IPS-18a (cell line): ENCODE measurements at regions not wholly inside any gene's neighbourhood (a gene's known extent, or its start where the extent isn't known, plus 50 kb on each side); places are given as distances from the start of the nearest gene placed in this dataset.

Source experiments
- H3K27ac ChIP-seq: one replicate; pipeline ENCODE4 v1.5.1; 2013; ENCODE audit warnings: low read length
- H3K27me3 ChIP-seq: one replicate; pipeline ENCODE4 v1.6.1; 2013; ENCODE audit warnings: mild to moderate bottlenecking, low read length; ENCODE audit not compliant: control insufficient read depth, insufficient read depth
- H3K36me3 ChIP-seq: one replicate; pipeline ENCODE4 v1.6.1; 2013; ENCODE audit warnings: low read depth, low read length; ENCODE audit not compliant: control insufficient read depth
- H3K4me1 ChIP-seq: one replicate; pipeline ENCODE4 v1.6.1; 2013; ENCODE audit warnings: low read depth, low read length; ENCODE audit not compliant: control insufficient read depth
- H3K4me3 ChIP-seq: one replicate; pipeline ENCODE4 v1.5.1; 2013; ENCODE audit warnings: low read length
- H3K9ac ChIP-seq: one replicate; pipeline ENCODE4 v1.6.1; 2013; ENCODE audit warnings: mild to moderate bottlenecking, low read length, moderate library complexity
- H3K9me3 ChIP-seq: one replicate; pipeline ENCODE4 v1.6.1; 2013; ENCODE audit warnings: low read depth, low read length; ENCODE audit not compliant: control insufficient read depth

- Histone ChIP-seq H3K4me1 (no peaks in the 10 kb centered on the region), H3K9ac (no peak overlapping the region), H3K27me3 (no peaks in the 10 kb centered on the region), H3K27ac (no peak overlapping the region), H3K4me3 (no peak overlapping the region), H3K9me3 (no peaks in the 10 kb centered on the region), H3K36me3 (no peaks in the 10 kb centered on the region)
Observed at GRCh38 chr13:60959427-60959826, 456.2 kb downstream of the PCDH20 start.

GRCh38 chr13:60957816-60958215 is 457.8 kb downstream of the PCDH20 start:
- H3K27ac ChIP-seq, result no peak overlapping the region
- H3K36me3 ChIP-seq, result no peaks in the 10 kb centered on the region
- H3K4me3 ChIP-seq, result no peak overlapping the region
- H3K4me1 ChIP-seq, result no peaks in the 10 kb centered on the region
- no peak overlapping the region for H3K9ac ChIP-seq
- H3K9me3 ChIP-seq, result no peaks in the 10 kb centered on the region
- H3K27me3 ChIP-seq, result no peaks in the 10 kb centered on the region

DNA sequence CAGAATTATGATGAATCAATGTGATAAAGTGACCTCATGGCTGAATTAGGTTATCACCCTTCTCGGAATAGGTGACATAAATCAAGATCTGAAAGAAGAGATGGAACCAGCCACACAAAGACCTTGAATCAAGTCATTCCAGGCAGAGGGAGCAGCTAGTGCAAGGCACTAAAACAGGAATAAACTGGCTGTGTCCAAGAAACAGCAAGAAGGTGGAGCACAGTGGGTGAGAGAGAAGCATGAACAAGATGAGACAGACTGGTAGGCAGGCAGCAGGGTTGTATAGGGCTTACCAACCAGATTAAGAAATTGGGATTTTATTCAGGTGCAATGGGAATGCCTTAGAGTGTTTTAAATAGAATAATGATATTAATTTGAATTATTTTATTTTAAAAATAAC is 470.3 kb downstream of the PCDH20 start:
- Histone ChIP-seq H3K27ac (no peak overlapping the region), H3K4me1 (no peaks in the 10 kb centered on the region), H3K9ac (no peak overlapping the region), H3K9me3 (no peaks in the 10 kb centered on the region), H3K4me3 (no peak overlapping the region), H3K36me3 (no peaks in the 10 kb centered on the region), H3K27me3 (no peaks in the 10 kb centered on the region)

DNA sequence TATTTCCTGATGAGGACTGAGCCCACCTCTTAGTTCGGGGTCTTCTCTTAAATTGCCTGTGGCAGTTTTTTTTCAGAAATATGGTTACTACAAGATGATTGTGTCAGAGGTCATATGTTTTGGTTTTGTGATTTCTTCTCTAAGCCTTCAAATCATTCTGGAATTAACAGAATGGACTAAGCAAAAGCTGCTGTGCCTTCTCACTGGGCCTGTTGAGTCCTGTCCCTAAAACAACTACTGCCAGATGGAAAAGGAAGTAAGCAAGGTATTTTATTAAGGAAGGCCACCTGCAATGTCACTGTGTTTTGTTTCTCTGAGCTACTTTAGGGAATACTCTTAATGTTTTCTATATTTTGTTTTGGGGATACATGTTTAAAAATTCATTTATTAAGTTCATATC is 470.8 kb downstream of the PCDH20 start:
- H3K36me3 ChIP-seq, result no peaks in the 10 kb centered on the region
- H3K4me1 ChIP-seq, result no peaks in the 10 kb centered on the region
- H3K27me3 ChIP-seq, result no peaks in the 10 kb centered on the region
- H3K27ac ChIP-seq, result no peak overlapping the region
- no peak overlapping the region for H3K4me3 ChIP-seq
- no peaks in the 10 kb centered on the region for H3K9me3 ChIP-seq
- H3K9ac ChIP-seq, result no peak overlapping the region

DNA sequence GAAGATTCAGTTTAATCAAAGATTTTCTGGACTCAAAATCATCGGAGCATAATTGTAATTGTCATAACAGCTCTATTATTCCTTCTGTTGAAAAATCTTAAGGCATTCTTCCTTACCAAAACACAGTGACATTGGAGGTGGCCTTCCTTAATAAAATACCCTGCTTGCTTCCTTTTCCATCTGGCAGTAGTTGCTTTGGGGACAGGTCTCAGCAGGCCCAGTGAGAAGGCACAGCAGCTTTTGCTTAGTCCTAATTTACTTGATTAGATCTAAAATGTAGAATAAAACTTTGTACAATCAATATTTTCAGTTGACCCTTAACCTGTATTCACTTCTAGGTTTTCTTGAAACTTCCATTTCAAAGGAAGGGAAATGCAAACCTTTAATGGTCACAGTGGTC is 471.6 kb downstream of the PCDH20 start:
- Histone ChIP-seq H3K4me3 (no peak overlapping the region), H3K27ac (no peak overlapping the region), H3K4me1 (no peaks in the 10 kb centered on the region), H3K9ac (no peak overlapping the region), H3K36me3 (no peaks in the 10 kb centered on the region), H3K9me3 (no peaks in the 10 kb centered on the region), H3K27me3 (no peaks in the 10 kb centered on the region)

- no peaks in the 10 kb centered on the region for H3K36me3 ChIP-seq
- H3K9me3 ChIP-seq, result no peaks in the 10 kb centered on the region
- H3K27ac ChIP-seq, result no peak overlapping the region
- H3K4me1 ChIP-seq, result no peaks in the 10 kb centered on the region
- no peak overlapping the region for H3K9ac ChIP-seq
- H3K27me3 ChIP-seq, result no peaks in the 10 kb centered on the region
- H3K4me3 ChIP-seq, result no peak overlapping the region
Observed at GRCh38 chr13:60936281-60936680, 479.4 kb downstream of the PCDH20 start.

DNA sequence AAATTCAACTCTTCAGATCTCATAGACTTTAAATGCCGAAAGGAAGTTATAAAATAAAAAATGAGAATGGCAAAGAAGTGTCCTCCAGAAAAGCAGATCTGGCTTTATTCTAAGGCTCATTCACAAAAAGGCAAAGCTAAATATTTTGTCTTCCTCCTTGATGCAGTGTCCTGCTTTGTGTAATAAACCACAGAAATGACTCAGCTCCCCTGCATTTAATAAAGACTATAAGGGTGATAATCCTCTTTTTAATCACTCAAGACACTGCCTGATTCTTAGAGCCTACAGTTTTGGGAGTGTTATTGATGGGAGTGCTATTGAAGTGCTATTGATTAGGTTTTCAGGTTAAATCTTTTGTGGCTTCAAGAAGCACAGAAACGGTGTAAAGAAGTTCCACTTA is 482.0 kb downstream of the PCDH20 start:
- no peaks in the 10 kb centered on the region for H3K36me3 ChIP-seq
- H3K4me1 ChIP-seq, result no peaks in the 10 kb centered on the region
- no peak overlapping the region for H3K27ac ChIP-seq
- no peaks in the 10 kb centered on the region for H3K9me3 ChIP-seq
- no peak overlapping the region for H3K9ac ChIP-seq
- H3K27me3 ChIP-seq, result no peaks in the 10 kb centered on the region
- no peak overlapping the region for H3K4me3 ChIP-seq

- H3K9ac ChIP-seq, result no peak overlapping the region
- H3K27ac ChIP-seq, result no peak overlapping the region
Observed at GRCh38 chr13:60931858-60932546, 483.6 kb downstream of the PCDH20 start.

GRCh38 chr13:60925686-60926085 is 490.0 kb downstream of the PCDH20 start:
- no peaks in the 10 kb centered on the region for H3K4me1 ChIP-seq

More at GRCh38 chr13:60931858-60932546, 483.6 kb downstream of the PCDH20 start:
- H3K27me3 ChIP-seq, result no peaks in the 10 kb centered on the region
- no peaks in the 10 kb centered on the region for H3K9me3 ChIP-seq
- no peak overlapping the region for H3K4me3 ChIP-seq
- no peaks in the 10 kb centered on the region for H3K4me1 ChIP-seq
- H3K36me3 ChIP-seq, result no peaks in the 10 kb centered on the region

GRCh38 chr13:60924856-60925255 is 490.8 kb downstream of the PCDH20 start:
- no peak overlapping the region for H3K27ac ChIP-seq
- H3K9me3 ChIP-seq, result no peaks in the 10 kb centered on the region
- H3K27me3 ChIP-seq, result no peaks in the 10 kb centered on the region
- H3K4me3 ChIP-seq, result no peak overlapping the region
- no peaks in the 10 kb centered on the region for H3K36me3 ChIP-seq
- H3K9ac ChIP-seq, result no peak overlapping the region
- H3K4me1 ChIP-seq, result no peaks in the 10 kb centered on the region

More at GRCh38 chr13:60925686-60926085, 490.0 kb downstream of the PCDH20 start:
- Histone ChIP-seq H3K9me3 (no peaks in the 10 kb centered on the region), H3K9ac (no peak overlapping the region), H3K27me3 (no peaks in the 10 kb centered on the region), H3K4me3 (no peak overlapping the region), H3K27ac (no peak overlapping the region), H3K36me3 (no peaks in the 10 kb centered on the region)

DNA sequence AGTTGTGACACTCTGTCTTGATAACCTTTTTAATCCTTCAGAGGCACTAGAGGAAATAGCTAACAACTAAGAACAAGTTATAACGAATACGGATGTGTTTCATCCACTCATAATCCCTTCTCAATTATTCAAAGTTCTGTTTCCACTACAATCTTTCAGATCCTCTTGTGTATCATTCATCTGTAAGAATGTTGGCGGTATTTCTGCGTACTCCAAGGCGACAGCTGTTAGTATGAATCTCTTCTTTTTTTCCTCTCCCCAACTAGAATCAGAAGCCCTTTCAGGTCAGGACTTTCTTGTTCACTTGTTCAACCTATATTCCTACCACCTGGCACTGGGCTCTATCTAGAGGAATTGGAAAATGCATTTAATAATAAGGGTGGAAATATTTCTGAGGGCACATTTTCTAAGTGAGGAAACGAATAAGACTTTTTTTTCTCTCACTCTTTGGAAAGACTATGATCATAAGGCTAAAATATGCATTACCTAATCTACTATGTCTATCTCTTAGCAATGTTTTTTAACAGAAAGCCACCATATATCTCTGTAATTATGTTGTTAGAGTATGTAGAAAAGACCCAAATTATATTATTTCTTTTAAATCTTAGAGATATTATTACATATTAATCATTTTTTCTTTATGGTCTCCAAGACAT is 492.9 kb downstream of the PCDH20 start:
- no peaks in the 10 kb centered on the region for H3K9me3 ChIP-seq
- H3K4me1 ChIP-seq, result no peaks in the 10 kb centered on the region
- no peak overlapping the region for H3K27ac ChIP-seq
- H3K9ac ChIP-seq, result no peak overlapping the region
- H3K27me3 ChIP-seq, result no peaks in the 10 kb centered on the region
- H3K36me3 ChIP-seq, result no peaks in the 10 kb centered on the region
- H3K4me3 ChIP-seq, result no peak overlapping the region

DNA sequence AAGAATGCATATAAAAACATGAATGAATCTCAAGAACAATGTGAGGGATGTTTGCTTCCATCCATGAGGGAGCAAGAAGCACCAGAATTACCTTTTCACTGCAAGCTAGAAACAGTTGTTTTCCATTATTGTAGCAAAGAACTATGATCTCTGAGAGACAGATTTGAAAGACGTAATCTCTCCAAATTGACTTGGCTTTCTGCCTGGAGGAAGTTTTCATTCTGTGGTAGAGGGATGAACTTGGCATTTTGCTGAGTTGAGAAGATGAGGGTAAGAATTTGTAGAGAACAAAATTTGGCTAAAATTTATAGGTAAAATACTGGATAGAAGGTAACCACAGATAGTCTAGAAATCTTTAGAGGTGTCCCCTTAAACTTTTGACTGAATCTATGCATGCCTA is 496.8 kb downstream of the TDRD3 start:
- no peaks in the 10 kb centered on the region for H3K4me1 ChIP-seq
- H3K27ac ChIP-seq, result no peak overlapping the region
- H3K9me3 ChIP-seq, result no peaks in the 10 kb centered on the region
- H3K27me3 ChIP-seq, result no peaks in the 10 kb centered on the region
- H3K9ac ChIP-seq, result no peak overlapping the region
- H3K36me3 ChIP-seq, result no peaks in the 10 kb centered on the region
- H3K4me3 ChIP-seq, result no peak overlapping the region
